PC-3 (cell line): ENCODE measurements at regions not wholly inside any gene's neighbourhood (a gene's known extent, or its start where the extent isn't known, plus 50 kb on each side); places are given as distances from the start of the nearest gene placed in this dataset.

Experiments used
- EZH2 ChIP-seq: fragments of 300-600 bp; sonication (generic); IDR thresholded peaks from one replicate; pipeline ENCODE4 v1.6.1; 2017; ENCODE audit warnings: antibody characterized with exemption, mild to moderate bottlenecking, low read length; ENCODE audit not compliant: unreplicated experiment
- TF ChIP-seq, protein P1 (sequence below): fragments of 300-600 bp; sonication (generic); conservative IDR thresholded peaks from 2 replicates; pipeline ENCODE4 v1.5.1; 2017; ENCODE audit warnings: antibody characterized with exemption, low read depth, mild to moderate bottlenecking, low read length

DNA sequence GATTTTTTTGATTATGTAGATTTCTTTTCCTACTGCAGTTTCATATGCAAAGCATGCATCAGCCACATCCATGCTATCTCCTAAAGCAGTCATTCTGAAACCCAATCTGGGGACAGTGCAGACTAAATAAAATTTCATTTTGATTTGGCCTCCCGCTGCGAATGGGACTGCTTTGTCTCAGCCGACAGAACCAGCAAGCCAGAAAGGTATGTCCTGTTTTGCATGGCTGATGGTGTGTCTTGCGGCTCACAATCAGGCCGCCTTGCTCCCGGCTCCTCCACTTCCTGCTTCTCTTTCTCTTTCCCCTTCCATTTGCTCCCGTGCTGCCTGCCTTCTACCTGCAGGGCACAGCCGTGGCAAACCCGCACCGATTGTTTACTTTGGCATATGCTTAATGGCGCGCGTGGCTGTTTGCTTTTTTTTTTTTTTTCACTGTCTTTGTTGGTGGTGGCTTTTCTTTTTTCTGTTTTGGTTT is 419.6 kb upstream of the POU3F3 start:
- no peak for TF ChIP-seq EZH2
- TF ChIP-seq, protein P1, sequence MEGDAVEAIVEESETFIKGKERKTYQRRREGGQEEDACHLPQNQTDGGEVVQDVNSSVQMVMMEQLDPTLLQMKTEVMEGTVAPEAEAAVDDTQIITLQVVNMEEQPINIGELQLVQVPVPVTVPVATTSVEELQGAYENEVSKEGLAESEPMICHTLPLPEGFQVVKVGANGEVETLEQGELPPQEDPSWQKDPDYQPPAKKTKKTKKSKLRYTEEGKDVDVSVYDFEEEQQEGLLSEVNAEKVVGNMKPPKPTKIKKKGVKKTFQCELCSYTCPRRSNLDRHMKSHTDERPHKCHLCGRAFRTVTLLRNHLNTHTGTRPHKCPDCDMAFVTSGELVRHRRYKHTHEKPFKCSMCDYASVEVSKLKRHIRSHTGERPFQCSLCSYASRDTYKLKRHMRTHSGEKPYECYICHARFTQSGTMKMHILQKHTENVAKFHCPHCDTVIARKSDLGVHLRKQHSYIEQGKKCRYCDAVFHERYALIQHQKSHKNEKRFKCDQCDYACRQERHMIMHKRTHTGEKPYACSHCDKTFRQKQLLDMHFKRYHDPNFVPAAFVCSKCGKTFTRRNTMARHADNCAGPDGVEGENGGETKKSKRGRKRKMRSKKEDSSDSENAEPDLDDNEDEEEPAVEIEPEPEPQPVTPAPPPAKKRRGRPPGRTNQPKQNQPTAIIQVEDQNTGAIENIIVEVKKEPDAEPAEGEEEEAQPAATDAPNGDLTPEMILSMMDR = no peak
